Erythroblast (primary cell): ENCODE measurements at regions not wholly inside any gene's neighbourhood (a gene's known extent, or its start where the extent isn't known, plus 50 kb on each side); places are given as distances from the start of the nearest gene placed in this dataset.
"Not testable (repeated sequence)": the region's sequence is repeated elsewhere in the genome, so short reads cannot be mapped to it uniquely, and the experiment has no call there.

Experiments
- DNase-seq, 2 experiments: peaks; one replicate each; lab custom pipeline; 2025; lab: John Stamatoyannopoulos, UW
- GATA1 ChIP-seq: IDR thresholded peaks from 2 replicates; pipeline ENCODE4 v1.6.1; 2011; ENCODE audit warnings: low read depth, mild to moderate bottlenecking, control low read depth, low read length, moderate library complexity
- POLR2A ChIP-seq: IDR thresholded peaks from 2 replicates; pipeline ENCODE4 v1.6.1; 2011; ENCODE audit warnings: mild to moderate bottlenecking, low read length

- TF ChIP-seq GATA1, result no peak
- no peak for TF ChIP-seq POLR2A
- no peak for DNase-seq
Measured at GRCh38 chr17:71084838-71085237, 915.5 kb downstream of the KCNJ2 start.

DNA sequence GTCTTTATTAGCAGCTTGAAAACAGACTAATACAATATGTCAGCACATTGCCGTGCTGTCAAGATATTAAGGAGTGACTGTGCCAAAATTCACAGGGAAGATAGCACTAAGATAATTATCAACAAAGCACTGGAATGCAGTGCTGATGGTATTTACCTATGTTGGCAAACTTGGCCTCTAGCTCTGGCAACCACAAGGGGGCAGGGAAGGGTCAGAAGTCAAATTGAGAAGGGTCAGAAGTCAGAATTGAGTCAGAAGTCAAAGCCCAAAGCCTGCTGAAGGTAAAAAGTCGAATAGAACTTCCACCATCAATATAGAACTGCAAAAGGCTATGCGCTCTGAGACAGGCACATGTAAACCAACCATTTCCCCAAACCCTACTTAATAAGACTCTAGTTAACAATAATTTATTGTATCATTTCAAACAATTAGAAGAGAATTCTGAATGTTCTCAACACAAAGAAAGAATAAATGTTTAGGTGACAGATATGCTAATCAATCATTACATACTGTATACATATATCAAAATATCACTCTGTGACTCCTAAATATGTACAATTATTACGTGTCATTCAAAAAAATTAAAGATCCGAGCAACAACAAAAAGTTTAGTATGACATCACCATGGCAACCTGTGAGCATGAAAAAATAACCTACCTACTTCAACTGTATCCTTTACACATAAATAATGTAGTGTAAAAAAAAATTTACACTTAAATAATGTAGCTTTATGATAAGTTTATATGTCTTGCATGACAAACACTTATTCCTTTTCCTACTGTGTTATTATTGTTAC is 916.1 kb downstream of the KCNJ2 start:
- DNase-seq, result peak; percentile 0 to 9
- TF ChIP-seq GATA1 (no peak), POLR2A (no peak)

GRCh38 chr17:71089431-71089830 is 920.1 kb downstream of the KCNJ2 start:
- TF ChIP-seq POLR2A, result no peak
- no peak for TF ChIP-seq GATA1
- no peak for DNase-seq

GRCh38 chr17:71098071-71098470 is 928.7 kb downstream of the KCNJ2 start:
- no peak for TF ChIP-seq GATA1
- no peak for TF ChIP-seq POLR2A
- DNase-seq, result no peak

GRCh38 chr17:71099003-71099714 is 929.8 kb downstream of the KCNJ2 start:
- TF ChIP-seq GATA1 (no peak), POLR2A (no peak)

DNA sequence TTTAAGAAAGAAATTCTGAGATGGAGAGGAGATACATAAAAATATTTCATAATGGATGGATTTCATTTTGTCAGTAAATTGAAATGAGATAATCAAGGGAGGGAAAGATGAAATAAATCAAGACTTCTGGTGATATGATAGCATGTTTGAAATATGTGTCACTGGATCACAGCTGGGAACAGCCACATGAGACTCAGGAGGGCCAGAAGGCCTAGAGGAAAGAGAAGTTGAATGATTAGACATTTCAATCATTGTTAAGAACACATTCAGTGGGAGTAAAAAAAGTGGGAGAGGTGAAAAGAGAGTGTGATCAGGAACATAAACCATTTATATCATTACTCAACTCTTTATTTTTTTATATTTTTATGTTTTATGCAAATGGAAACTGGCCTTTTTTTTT is 933.4 kb downstream of the KCNJ2 start:
- TF ChIP-seq GATA1 (no peak), POLR2A (no peak)
- DNase-seq, result no peak

More at GRCh38 chr17:71099003-71099714, 929.8 kb downstream of the KCNJ2 start:
- DNase-seq, result no peak

GRCh38 chr17:71104225-71104624 is 934.9 kb downstream of the KCNJ2 start:
- DNase-seq, result no peak
- TF ChIP-seq POLR2A, result no peak
- no peak for TF ChIP-seq GATA1

DNA sequence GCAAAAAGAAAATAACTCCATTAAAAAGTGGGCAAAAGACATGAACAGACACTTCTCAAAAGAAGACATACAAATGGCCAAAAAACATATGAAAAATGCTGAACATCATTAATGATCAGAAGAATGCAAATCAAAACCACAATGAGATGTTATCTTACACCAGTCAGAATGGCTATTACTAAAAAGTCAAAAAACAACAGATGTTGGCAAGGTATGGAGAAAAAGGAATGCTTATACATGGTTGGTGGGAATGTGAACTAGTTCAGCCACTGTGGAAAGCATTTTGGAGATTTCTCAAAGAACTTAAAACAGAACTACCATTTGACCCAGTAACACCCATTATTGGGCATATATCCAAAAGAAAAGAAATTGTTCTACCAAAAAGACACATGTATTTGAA is 936.7 kb downstream of the KCNJ2 start:
- not testable (repeated sequence) for DNase-seq

DNA sequence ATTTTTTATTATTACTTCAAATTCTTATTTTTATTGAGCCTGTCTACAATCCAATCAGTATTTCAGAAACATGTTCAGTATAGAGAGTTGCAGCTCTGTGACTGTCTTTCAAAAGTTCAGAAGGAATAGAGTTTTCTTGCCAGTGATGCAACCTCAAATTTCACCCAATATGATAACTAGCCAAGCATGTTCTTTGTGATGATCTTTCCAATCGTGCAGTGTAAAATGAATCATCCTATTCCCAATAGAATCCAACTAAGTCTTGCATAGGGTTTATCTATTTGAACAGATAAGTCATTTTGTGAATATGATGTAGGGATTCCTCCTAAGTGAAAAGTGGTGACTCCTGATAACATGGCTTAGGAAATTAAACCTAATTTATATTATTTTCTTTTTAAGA is 937.8 kb downstream of the KCNJ2 start:
- no peak for TF ChIP-seq POLR2A
- no peak for TF ChIP-seq GATA1
- DNase-seq, result no peak

DNA sequence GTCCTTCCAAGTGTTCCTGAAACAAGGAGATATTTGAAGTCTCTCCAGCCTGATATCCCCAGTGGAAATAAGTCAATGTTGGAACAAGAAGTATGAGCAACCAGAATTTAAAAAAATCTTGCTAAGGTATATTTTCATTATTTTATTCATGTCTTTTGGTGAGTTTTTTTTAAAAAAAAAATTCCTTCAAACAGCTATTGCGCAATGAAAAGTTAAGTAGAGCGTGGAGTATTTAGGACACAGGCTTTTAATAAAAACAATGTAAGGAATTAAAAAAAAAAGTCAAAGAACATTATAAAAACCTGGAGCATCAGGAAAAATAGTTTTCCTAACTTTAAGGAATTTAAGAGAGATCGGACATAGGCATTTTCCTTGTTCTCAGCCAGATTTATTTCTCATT is 940.4 kb downstream of the KCNJ2 start:
- DNase-seq, result no peak
- TF ChIP-seq GATA1 (no peak), POLR2A (no peak)

DNA sequence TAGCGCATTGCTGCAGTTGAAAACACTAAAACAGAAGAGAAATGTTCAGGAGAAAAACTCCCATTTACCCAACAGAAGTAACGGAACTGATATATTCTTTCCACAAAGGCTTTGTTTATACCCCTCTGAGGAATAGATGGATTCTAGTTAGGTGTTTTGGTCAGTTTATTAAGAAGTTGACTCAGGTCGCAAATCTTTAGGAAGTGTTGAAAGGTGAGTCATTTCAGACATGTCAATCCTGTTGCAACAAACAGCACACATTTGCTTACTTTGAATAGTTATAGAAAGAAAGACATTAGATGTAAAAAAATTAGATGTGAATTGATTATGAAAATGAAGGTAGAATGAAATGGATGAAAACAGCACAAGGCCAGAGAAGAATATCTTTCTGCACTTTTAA is 941.0 kb downstream of the KCNJ2 start:
- no peak for TF ChIP-seq GATA1
- TF ChIP-seq POLR2A, result no peak
- DNase-seq, result no peak

DNA sequence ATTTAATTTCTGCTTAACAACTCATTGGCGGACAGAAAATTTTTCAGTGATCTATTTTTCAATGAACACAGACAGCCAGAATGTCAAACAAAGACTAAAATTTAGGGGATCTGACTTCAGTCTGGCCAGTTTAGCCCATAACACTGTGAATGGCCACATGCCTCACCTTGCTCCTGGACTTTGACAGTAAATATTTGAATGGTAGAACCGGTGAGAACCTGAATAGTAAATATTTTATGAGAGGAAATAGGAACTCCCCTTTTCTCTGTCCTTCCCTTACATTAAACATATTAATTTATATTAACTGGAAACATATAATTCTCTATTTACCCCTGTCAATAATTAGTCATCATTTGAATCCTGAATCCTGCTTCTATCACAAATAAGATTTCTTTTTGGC is 942.1 kb downstream of the KCNJ2 start:
- no peak for TF ChIP-seq GATA1
- TF ChIP-seq POLR2A, result no peak
- DNase-seq, result no peak

- no peak for DNase-seq
Measured at GRCh38 chr17:71111934-71112333, 942.6 kb downstream of the KCNJ2 start.

GRCh38 chr17:71113347-71113746 is 944.0 kb downstream of the KCNJ2 start:
- TF ChIP-seq GATA1, result no peak
- no peak for TF ChIP-seq POLR2A
- no peak for DNase-seq

More at GRCh38 chr17:71111934-71112333, 942.6 kb downstream of the KCNJ2 start:
- TF ChIP-seq GATA1 (no peak), POLR2A (no peak)
